Caco-2 (cell line): ENCODE measurements at regions not wholly inside any gene's neighbourhood (a gene's known extent, or its start where the extent isn't known, plus 50 kb on each side); places are given as distances from the start of the nearest gene placed in this dataset.

Source experiments
- BruUV-seq: library from RNA; stranded (reverse); fragments of 400-500 nt; replicated peaks from 2 replicates; lab custom pipeline; 2021; lab: Mats Ljungman, UMichigan
- CTCF ChIA-PET: fragments of 300-600 bp; sonication (Branson Sonifier 250); formaldehyde crosslinking; loops from one replicate; lab custom pipeline; 2022; ENCODE audit warnings: antibody characterized with exemption; lab: Charles Lee
- POLR2A ChIA-PET: fragments of 300-600 bp; sonication (Branson Sonifier 250); formaldehyde crosslinking; loops from one replicate; lab custom pipeline; 2022; ENCODE audit warnings: antibody characterized with exemption; lab: Charles Lee
- DNase-seq, 2 experiments: peaks; one replicate each; pipeline versions ENCODE4 v3.0.0 to v3.0.0-alpha.2; 2020 to 2022
- H3K27me3 ChIP-seq: replicated peaks from 2 replicates; pipeline ENCODE4 v1.6.0; 2011; ENCODE audit warnings: low read length; ENCODE audit not compliant: control insufficient read depth, insufficient read depth
- H3K36me3 ChIP-seq: 2 replicates; pipeline ENCODE4 v1.5.1; 2011; ENCODE audit warnings: low read length; ENCODE audit not compliant: control insufficient read depth, insufficient read depth
- H3K4me1 ChIP-seq: fragments of 250-450 bp; sonication (Bioruptor Pico); 2 replicates; pipeline ENCODE4 v1.5.1; 2020; ENCODE audit warnings: mild to moderate bottlenecking
- H3K4me3 ChIP-seq: 2 replicates; pipeline ENCODE4 v1.5.1; 2011; ENCODE audit warnings: low read depth, mild to moderate bottlenecking, control low read depth, low read length
- H3K9me3 ChIP-seq: fragments of 250-450 bp; sonication (Bioruptor Pico); 2 replicates; pipeline ENCODE4 v1.5.1; 2020; ENCODE audit warnings: mild to moderate bottlenecking, moderate library complexity
- H3K27ac Mint-ChIP-seq: one replicate; pipeline ENCODE4 v1.8.0; 2022; ENCODE audit warnings: mixed read lengths; ENCODE audit not compliant: unreplicated experiment
- H3K27me3 Mint-ChIP-seq: one replicate; pipeline ENCODE4 v1.8.0; 2022; ENCODE audit warnings: mixed read lengths; ENCODE audit not compliant: insufficient read depth, unreplicated experiment
- H3K36me3 Mint-ChIP-seq: one replicate; pipeline ENCODE4 v1.8.0; 2022; ENCODE audit warnings: mild to moderate bottlenecking, mixed read lengths; ENCODE audit not compliant: insufficient read depth, unreplicated experiment
- H3K4me1 Mint-ChIP-seq: one replicate; pipeline ENCODE4 v1.8.0; 2022; ENCODE audit warnings: low read depth, mixed read lengths; ENCODE audit not compliant: unreplicated experiment
- H3K4me3 Mint-ChIP-seq: one replicate; pipeline ENCODE4 v1.8.0; 2022; ENCODE audit warnings: mild to moderate bottlenecking, moderate library complexity, mixed read lengths; ENCODE audit not compliant: unreplicated experiment
- H3K9me3 Mint-ChIP-seq: one replicate; pipeline ENCODE4 v1.8.0; 2022; ENCODE audit warnings: mixed read lengths; ENCODE audit not compliant: unreplicated experiment
- CTCF ChIP-seq, 2 experiments: fragments of 200-600 bp in 1 of 2; IDR thresholded peaks; 1 replicate in 1 of 2; 2 replicates in 1 of 2; pipeline versions ENCODE4 v1.5.1 to v1.8.0; 2011 to 2022; ENCODE audit warnings: antibody characterized with exemption in 1 of 2, control low read depth in 1 of 2, inconsistent platforms in 1 of 2, low read depth in 1 of 2, low read length in 1 of 2, mild to moderate bottlenecking in 1 of 2, moderate library complexity in 1 of 2; ENCODE audit not compliant: insufficient read depth in 1 of 2, severe bottlenecking in 1 of 2, unreplicated experiment in 1 of 2
- intact Hi-C: fragments of 100-400 bp; cut with micrococcal nuclease; formaldehyde crosslinking; loops from one replicate; pipeline ENCODE4 v1.10.0; 2022; ENCODE audit not compliant: unreplicated experiment

- H3K27ac Mint-ChIP-seq, result no peak overlapping the region
- H3K4me3 Mint-ChIP-seq, result no peak overlapping the region
- H3K9me3 Mint-ChIP-seq, result no peaks in the 10 kb centered on the region
- ChIA-PET CTCF (interaction anchor here (0.6 kb wide), 1 partner anchor 180 kb away, joined by 3 read pairs; no protein-coding TSS in a partner anchor), POLR2A (no interaction called here)
- no peaks in the 10 kb centered on the region for H3K36me3 Mint-ChIP-seq
- no peak for TF ChIP-seq CTCF (IDR thresholded peaks at IDR 0.05; ENCODE audit: insufficient read depth in 1 of 2, low read depth in 1 of 2, low read length in 1 of 2, severe bottlenecking in 1 of 2, unreplicated experiment in 1 of 2)
- Histone ChIP-seq H3K4me3 (no peak overlapping the region), H3K4me1 (no peaks in the 10 kb centered on the region), H3K36me3 (no peaks in the 10 kb centered on the region), H3K27me3 (no peaks in the 10 kb centered on the region), H3K9me3 (no peaks in the 10 kb centered on the region)
- intact Hi-C loops, result no loop called here
- H3K4me1 Mint-ChIP-seq, result no peaks in the 10 kb centered on the region
- H3K27me3 Mint-ChIP-seq, result peaks cover 4% of the 10 kb centered on the region
- BruUV-seq, result no TSS peak
- DNase-seq, result no peak
These were observed 487.0 kb downstream of the HAPSTR1 start for GRCh38 chr16:9578459-9578858.

GRCh38 chr16:9580025-9580424 is 488.6 kb downstream of the HAPSTR1 start:
- no peak for TF ChIP-seq CTCF (IDR thresholded peaks at IDR 0.05; ENCODE audit: insufficient read depth in 1 of 2, low read depth in 1 of 2, low read length in 1 of 2, severe bottlenecking in 1 of 2, unreplicated experiment in 1 of 2)
- no TSS peak for BruUV-seq
- H3K27ac Mint-ChIP-seq, result no peak overlapping the region
- no peak for DNase-seq
- H3K4me1 ChIP-seq, result no peaks in the 10 kb centered on the region
- H3K27me3 Mint-ChIP-seq, result peaks cover 4% of the 10 kb centered on the region
- no peak overlapping the region for H3K4me3 ChIP-seq
- no peaks in the 10 kb centered on the region for H3K9me3 Mint-ChIP-seq
- POLR2A ChIA-PET, result no interaction called here
- no peaks in the 10 kb centered on the region for H3K9me3 ChIP-seq
- no peaks in the 10 kb centered on the region for H3K36me3 Mint-ChIP-seq
- H3K36me3 ChIP-seq, result no peaks in the 10 kb centered on the region
- H3K27me3 ChIP-seq, result no peaks in the 10 kb centered on the region
- no peaks in the 10 kb centered on the region for H3K4me1 Mint-ChIP-seq
- no peak overlapping the region for H3K4me3 Mint-ChIP-seq
- intact Hi-C loops, result no loop called here
- CTCF ChIA-PET, result no interaction called here

GRCh38 chr16:9593440-9593839 is 502.0 kb downstream of the HAPSTR1 start:
- Histone ChIP-seq H3K4me1 (0 out of 2 replicates have a peak, but pooled peaks cover 8% of the 10 kb centered on the region), H3K9me3 (no peaks in the 10 kb centered on the region), H3K27me3 (no peaks in the 10 kb centered on the region), H3K4me3 (no peak overlapping the region), H3K36me3 (no peaks in the 10 kb centered on the region)
- intact Hi-C loops, result no loop called here
- Mint-ChIP-seq H3K4me1 (no peaks in the 10 kb centered on the region), H3K27me3 (no peaks in the 10 kb centered on the region), H3K36me3 (no peaks in the 10 kb centered on the region), H3K27ac (no peak overlapping the region), H3K9me3 (peaks cover 9% of the 10 kb centered on the region), H3K4me3 (no peak overlapping the region)
- no TSS peak for BruUV-seq
- no peak for DNase-seq
- POLR2A ChIA-PET, result no interaction called here
- TF ChIP-seq CTCF (IDR thresholded peaks at IDR 0.05; ENCODE audit: insufficient read depth in 1 of 2, low read depth in 1 of 2, low read length in 1 of 2, severe bottlenecking in 1 of 2, unreplicated experiment in 1 of 2), result no peak
- CTCF ChIA-PET, result no interaction called here
